SU-DHL-6 (cell line): ENCODE measurements at regions not wholly inside any gene's neighbourhood (a gene's known extent, or its start where the extent isn't known, plus 50 kb on each side); places are given as distances from the start of the nearest gene placed in this dataset.

Experiments
- H2AFZ ChIP-seq: fragments of 200-600 bp; sonication (generic); 2 replicates; pipeline ENCODE4 v1.6.1; 2014; ENCODE audit warnings: low read depth, mild to moderate bottlenecking, moderate library complexity, mixed read lengths, antibody characterized with exemption, low read length; ENCODE audit not compliant: severe bottlenecking
- H3F3A ChIP-seq: fragments of 200-600 bp; shearing (Covaris generic); 2 replicates; pipeline ENCODE4 v1.6.0; 2016; ENCODE audit warnings: antibody characterized with exemption, mild to moderate bottlenecking; ENCODE audit not compliant: insufficient read depth
- H3K27ac ChIP-seq: fragments of 200-600 bp; sonication (generic); 2 replicates; pipeline ENCODE4 v1.5.1; 2016; ENCODE audit warnings: low read depth, mild to moderate bottlenecking, low read length, moderate library complexity, mixed read lengths
- H3K27me3 ChIP-seq: fragments of 200-600 bp; sonication (generic), shearing (Covaris generic); 2 replicates; pipeline ENCODE4 v1.6.0; 2014; ENCODE audit warnings: mild to moderate bottlenecking, low read length
- H3K36me3 ChIP-seq: fragments of 200-600 bp; sonication (generic); 2 replicates; pipeline ENCODE4 v1.6.1; 2014; ENCODE audit warnings: mild to moderate bottlenecking, low read length, mixed read lengths
- H3K4me2 ChIP-seq: fragments of 300-600, 200-600 bp; shearing (Covaris generic), sonication (generic); 2 replicates; pipeline ENCODE4 v1.6.0; 2014; ENCODE audit warnings: low read length, low read depth, mild to moderate bottlenecking; ENCODE audit not compliant: poor library complexity, severe bottlenecking
- H3K4me3 ChIP-seq: fragments of 200-600 bp; sonication (generic); 2 replicates; pipeline ENCODE4 v1.5.1; 2014; ENCODE audit warnings: antibody characterized with exemption, low read length, mild to moderate bottlenecking, mixed read lengths; ENCODE audit not compliant: insufficient read depth, poor library complexity, severe bottlenecking
- H3K79me2 ChIP-seq: fragments of 200-600 bp; sonication (generic); 2 replicates; pipeline ENCODE4 v1.6.1; 2014; ENCODE audit warnings: mild to moderate bottlenecking, low read length, moderate library complexity; ENCODE audit not compliant: insufficient read depth
- H3K9ac ChIP-seq: fragments of 200-600 bp; sonication (generic); 2 replicates; pipeline ENCODE4 v1.7.0; 2014; ENCODE audit warnings: mild to moderate bottlenecking, low read length
- H3K9me2 ChIP-seq: fragments of 200-600 bp; sonication (generic); replicated peaks from 2 replicates; pipeline ENCODE4 v1.6.1; 2014; ENCODE audit warnings: low read length; ENCODE audit not compliant: insufficient read depth
- H3K9me3 ChIP-seq: fragments of 200-600 bp; sonication (generic); 2 replicates; pipeline ENCODE4 v1.6.1; 2014; ENCODE audit warnings: low read length, mixed read lengths; ENCODE audit not compliant: insufficient read depth
- H4K20me1 ChIP-seq: fragments of 200-600 bp; sonication (generic); 2 replicates; pipeline ENCODE4 v1.6.1; 2014; ENCODE audit warnings: low read depth, mild to moderate bottlenecking, antibody characterized with exemption, low read length, moderate library complexity, mixed read lengths
- CTCF ChIP-seq: fragments of 200-600 bp; sonication (generic); IDR thresholded peaks from one replicate; pipeline ENCODE4 v1.5.1; 2017; ENCODE audit warnings: antibody characterized with exemption, mild to moderate bottlenecking, low read length, moderate library complexity; ENCODE audit not compliant: insufficient read depth, poor library complexity, severe bottlenecking
- EZH2phosphoT487 ChIP-seq: fragments of 200-600 bp; sonication (generic), shearing (Covaris generic); conservative IDR thresholded peaks from 2 replicates; pipeline ENCODE4 v1.6.1; 2018; ENCODE audit warnings: mild to moderate bottlenecking, antibody characterized with exemption, low read length, moderate library complexity, mixed read lengths

- Histone ChIP-seq H3K4me3 (no peak overlapping the region), H3F3A (no peaks in the 10 kb centered on the region), H3K36me3 (no peaks in the 10 kb centered on the region), H3K9me3 (peaks cover 18% of the 10 kb centered on the region; the same call in 1 of the 2 replicates), H2AFZ (no peak overlapping the region), H3K9ac (no peak overlapping the region), H3K9me2 (no peaks in the 10 kb centered on the region), H3K27ac (no peak overlapping the region), H3K4me2 (no peak overlapping the region), H4K20me1 (no peaks in the 10 kb centered on the region), H3K27me3 (no peaks in the 10 kb centered on the region), H3K79me2 (no peaks in the 10 kb centered on the region)
- TF ChIP-seq EZH2phosphoT487 (no peak), CTCF (no peak)
Measured at GRCh38 chr3:163838769-163839168, 1239.5 kb downstream of the SI start.

- H3K4me3 ChIP-seq, result no peak overlapping the region
- H3K9me3 ChIP-seq, result peaks cover 9% of the 10 kb centered on the region; the same call in 1 of the 2 replicates
Measured at GRCh38 chr3:163832547-163832946, 1245.7 kb downstream of the SI start.

GRCh38 chr3:163821841-163822240 is 1256.5 kb downstream of the SI start:
- peak overlapping the region; percentile 14 for H2AFZ ChIP-seq
- no peak for TF ChIP-seq CTCF
- TF ChIP-seq EZH2phosphoT487, result no peak

More at GRCh38 chr3:163832547-163832946, 1245.7 kb downstream of the SI start:
- TF ChIP-seq EZH2phosphoT487 (no peak), CTCF (no peak)
- H3K9ac ChIP-seq, result no peak overlapping the region
- H2AFZ ChIP-seq, result no peak overlapping the region
- no peaks in the 10 kb centered on the region for H4K20me1 ChIP-seq
- no peaks in the 10 kb centered on the region for H3K9me2 ChIP-seq
- H3K36me3 ChIP-seq, result no peaks in the 10 kb centered on the region
- no peaks in the 10 kb centered on the region for H3K27me3 ChIP-seq
- H3K4me2 ChIP-seq, result no peak overlapping the region
- no peaks in the 10 kb centered on the region for H3K79me2 ChIP-seq
- H3F3A ChIP-seq, result no peaks in the 10 kb centered on the region; the same call in 1 of the 2 replicates
- H3K27ac ChIP-seq, result no peak overlapping the region

More at GRCh38 chr3:163821841-163822240, 1256.5 kb downstream of the SI start:
- Histone ChIP-seq H3K36me3 (0 out of 2 replicates have a peak, but pooled peaks cover 4% of the 10 kb centered on the region), H3K27ac (no peak overlapping the region), H3K27me3 (no peaks in the 10 kb centered on the region), H3F3A (peaks cover 8% of the 10 kb centered on the region; the same call in 1 of the 2 replicates), H3K9me2 (no peaks in the 10 kb centered on the region), H4K20me1 (no peaks in the 10 kb centered on the region), H3K9ac (no peak overlapping the region), H3K4me3 (no peak overlapping the region), H3K9me3 (no peaks in the 10 kb centered on the region), H3K79me2 (no peaks in the 10 kb centered on the region), H3K4me2 (no peak overlapping the region)
